Type B pancreatic cell (in vitro differentiated cells): ENCODE measurements at regions not wholly inside any gene's neighbourhood (a gene's known extent, or its start where the extent isn't known, plus 50 kb on each side); places are given as distances from the start of the nearest gene placed in this dataset.
A peak's percentile ranks its signal among the peaks of the same experiment; 100 is the strongest.

ENCODE experiments used
- DNase-seq: peaks from one replicate; pipeline ENCODE4 v3.0.0; 2021; ENCODE audit warnings: mixed read lengths; ENCODE audit not compliant: unreplicated experiment; ENCODE audit errors: extremely low spot score
- H3K27ac Mint-ChIP-seq: 2 replicates; pipeline ENCODE4 v1.8.0; 2021; ENCODE audit warnings: mild to moderate bottlenecking, mixed read lengths
- H3K27me3 Mint-ChIP-seq: 2 replicates; pipeline ENCODE4 v1.8.0; 2021; ENCODE audit warnings: mixed read lengths
- H3K36me3 Mint-ChIP-seq: 2 replicates; pipeline ENCODE4 v1.8.0; 2021; ENCODE audit warnings: mixed read lengths
- H3K4me1 Mint-ChIP-seq: one replicate; pipeline ENCODE4 v1.8.0; 2021; ENCODE audit warnings: mixed read lengths; ENCODE audit not compliant: unreplicated experiment
- H3K4me3 Mint-ChIP-seq: 2 replicates; pipeline ENCODE4 v1.8.0; 2021; ENCODE audit warnings: mild to moderate bottlenecking, mixed read lengths
- H3K9me3 Mint-ChIP-seq: 2 replicates; pipeline ENCODE4 v1.8.0; 2021; ENCODE audit warnings: mixed read lengths
- TF ChIP-seq, protein P1 (sequence below): fragments of 200-600 bp; sonication (generic); conservative IDR thresholded peaks from 2 replicates; pipeline ENCODE4 v1.5.0; 2021; ENCODE audit warnings: antibody characterized with exemption, mild to moderate bottlenecking

DNA sequence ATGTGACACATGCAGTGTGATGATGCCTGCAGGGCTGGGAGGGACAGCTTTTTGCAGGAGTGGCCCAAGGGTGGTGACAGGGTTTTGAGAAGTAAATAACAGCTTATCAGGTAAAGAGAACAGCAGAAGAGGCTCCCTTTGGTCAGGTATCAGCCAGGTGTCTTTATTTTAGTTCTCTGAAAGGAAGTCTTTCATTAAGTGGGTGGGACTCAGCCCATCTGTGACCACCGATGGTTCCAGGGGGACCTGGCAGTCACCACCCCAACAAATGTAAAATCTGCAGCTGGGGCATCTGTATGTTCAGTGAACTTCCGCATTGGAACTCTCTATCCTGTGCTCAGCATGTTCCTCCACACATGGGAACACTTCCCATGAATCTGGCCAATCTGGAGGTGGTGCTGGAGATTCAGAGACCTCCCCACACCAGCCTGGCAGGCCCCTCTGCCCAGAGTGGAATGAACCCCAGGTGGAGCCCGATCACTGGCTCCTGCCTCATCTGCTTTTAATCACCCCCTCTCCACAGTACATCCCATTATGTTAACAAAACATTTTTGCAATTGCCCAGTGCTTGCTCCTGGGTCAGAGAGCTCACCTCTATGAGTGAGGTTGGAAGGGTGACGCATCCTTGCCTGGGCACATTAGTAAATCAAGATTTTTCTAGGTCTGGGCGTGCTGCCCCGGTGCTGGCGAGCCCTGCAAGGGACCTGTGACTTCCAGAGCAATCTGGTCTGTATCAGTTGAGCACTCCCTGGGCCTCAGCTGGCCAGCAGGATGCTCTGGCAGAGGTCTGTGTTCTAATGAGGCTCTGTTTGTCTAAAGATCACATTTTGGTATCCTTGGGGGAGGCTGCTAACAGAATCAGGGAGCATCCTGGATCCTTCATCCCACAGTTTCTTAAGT lies 140.4 kb upstream of the GDF10 start:
- no peak overlapping the region for H3K27ac Mint-ChIP-seq
- TF ChIP-seq, protein P1, sequence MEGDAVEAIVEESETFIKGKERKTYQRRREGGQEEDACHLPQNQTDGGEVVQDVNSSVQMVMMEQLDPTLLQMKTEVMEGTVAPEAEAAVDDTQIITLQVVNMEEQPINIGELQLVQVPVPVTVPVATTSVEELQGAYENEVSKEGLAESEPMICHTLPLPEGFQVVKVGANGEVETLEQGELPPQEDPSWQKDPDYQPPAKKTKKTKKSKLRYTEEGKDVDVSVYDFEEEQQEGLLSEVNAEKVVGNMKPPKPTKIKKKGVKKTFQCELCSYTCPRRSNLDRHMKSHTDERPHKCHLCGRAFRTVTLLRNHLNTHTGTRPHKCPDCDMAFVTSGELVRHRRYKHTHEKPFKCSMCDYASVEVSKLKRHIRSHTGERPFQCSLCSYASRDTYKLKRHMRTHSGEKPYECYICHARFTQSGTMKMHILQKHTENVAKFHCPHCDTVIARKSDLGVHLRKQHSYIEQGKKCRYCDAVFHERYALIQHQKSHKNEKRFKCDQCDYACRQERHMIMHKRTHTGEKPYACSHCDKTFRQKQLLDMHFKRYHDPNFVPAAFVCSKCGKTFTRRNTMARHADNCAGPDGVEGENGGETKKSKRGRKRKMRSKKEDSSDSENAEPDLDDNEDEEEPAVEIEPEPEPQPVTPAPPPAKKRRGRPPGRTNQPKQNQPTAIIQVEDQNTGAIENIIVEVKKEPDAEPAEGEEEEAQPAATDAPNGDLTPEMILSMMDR, result no peak
- DNase-seq, result peak; percentile 52
- peaks cover 6% of the 10 kb centered on the region for H3K9me3 Mint-ChIP-seq
- no peaks in the 10 kb centered on the region for H3K36me3 Mint-ChIP-seq
- H3K4me3 Mint-ChIP-seq, result no peak overlapping the region
- H3K4me1 Mint-ChIP-seq, result peaks cover 8% of the 10 kb centered on the region
- peaks cover 24% of the 10 kb centered on the region for H3K27me3 Mint-ChIP-seq

DNA sequence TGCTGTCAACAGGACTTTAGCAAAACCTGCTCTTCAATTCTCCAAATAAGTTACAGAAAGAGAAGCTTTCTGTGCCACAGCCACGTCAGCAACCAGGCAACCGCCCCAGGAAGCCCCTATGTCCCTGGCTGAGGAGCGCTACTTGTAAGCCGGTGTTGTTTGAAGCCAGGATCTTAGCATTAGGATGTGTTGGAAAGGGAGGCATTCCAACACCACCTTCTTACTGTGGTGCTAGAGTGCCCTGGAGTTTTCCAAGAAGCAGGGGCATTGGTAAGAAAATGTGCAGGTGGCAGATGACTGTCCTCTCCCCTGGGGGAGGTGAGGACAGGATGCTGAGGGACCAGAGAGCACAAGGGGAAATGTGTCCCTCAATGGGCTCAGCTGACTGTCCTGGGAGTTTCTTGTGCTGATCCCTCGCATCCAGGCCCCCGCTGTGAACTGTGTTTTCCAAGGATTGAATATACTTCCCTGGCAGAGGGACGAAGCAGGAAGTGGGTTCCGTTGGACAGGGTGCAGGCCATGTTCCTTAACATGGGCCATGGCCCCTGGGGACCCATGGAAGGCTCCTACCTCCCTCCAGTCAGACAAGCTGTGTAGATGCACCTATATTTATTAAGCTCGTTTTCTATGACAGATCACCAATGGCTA lies 139.6 kb upstream of the GDF10 start:
- H3K4me1 Mint-ChIP-seq, result peaks cover 16% of the 10 kb centered on the region
- TF ChIP-seq, protein P1, result no peak

DNA sequence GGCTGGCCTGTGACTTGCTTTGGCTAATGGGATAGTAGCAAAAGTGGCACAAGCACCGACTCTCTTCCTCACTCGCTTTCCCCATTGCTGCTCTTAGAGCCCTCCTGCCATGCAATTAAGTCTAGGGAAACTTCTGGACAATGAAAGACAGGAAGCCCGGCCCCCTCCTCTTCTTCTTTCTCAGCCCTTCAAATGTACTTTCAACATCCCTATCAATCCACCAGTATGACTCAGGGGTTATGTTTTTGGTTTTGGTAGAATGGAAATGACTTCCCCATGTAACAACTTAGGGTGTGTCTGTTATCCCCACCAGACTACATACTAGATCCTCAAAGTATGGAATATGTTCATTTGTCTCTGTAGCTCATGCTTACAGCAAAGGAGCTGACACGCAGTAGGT lies 139.0 kb upstream of the GDF10 start:
- Mint-ChIP-seq H3K36me3 (no peaks in the 10 kb centered on the region), H3K4me1 (peaks cover 22% of the 10 kb centered on the region), H3K4me3 (no peak overlapping the region), H3K9me3 (no peaks in the 10 kb centered on the region), H3K27me3 (peaks cover 18% of the 10 kb centered on the region), H3K27ac (no peak overlapping the region)
- DNase-seq, result no peak
- TF ChIP-seq, protein P1, result no peak

More for the DNA sequence above, 139.6 kb upstream of the GDF10 start:
- Mint-ChIP-seq H3K36me3 (no peaks in the 10 kb centered on the region), H3K9me3 (peaks cover 3% of the 10 kb centered on the region), H3K27ac (no peak overlapping the region), H3K27me3 (peaks cover 24% of the 10 kb centered on the region), H3K4me3 (no peak overlapping the region)
- DNase-seq, result no peak

DNA sequence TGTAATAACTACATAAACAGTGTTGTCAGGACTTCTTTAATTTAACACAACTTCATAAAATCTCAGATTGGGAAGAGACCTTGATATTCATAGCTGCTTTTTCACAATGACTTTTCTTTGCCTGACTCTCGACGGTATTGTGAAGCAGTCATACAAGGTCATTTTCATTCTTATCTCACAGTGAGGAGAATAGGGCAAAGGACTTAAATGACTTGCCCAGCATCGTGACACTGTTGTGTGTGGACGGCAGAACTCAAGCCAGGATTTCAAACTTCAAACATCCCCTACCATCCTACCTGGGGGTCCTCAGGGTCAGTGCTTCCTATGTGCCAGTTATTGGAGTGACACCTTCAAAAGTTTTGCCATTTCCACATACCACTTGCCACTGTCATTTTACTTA lies 138.5 kb upstream of the GDF10 start:
- no peak overlapping the region for H3K27ac Mint-ChIP-seq
- TF ChIP-seq, protein P1, result no peak
- H3K9me3 Mint-ChIP-seq, result no peaks in the 10 kb centered on the region
- H3K4me3 Mint-ChIP-seq, result no peak overlapping the region
- no peak for DNase-seq
- H3K4me1 Mint-ChIP-seq, result peaks cover 27% of the 10 kb centered on the region
- no peaks in the 10 kb centered on the region for H3K36me3 Mint-ChIP-seq
- H3K27me3 Mint-ChIP-seq, result peaks cover 18% of the 10 kb centered on the region

DNA sequence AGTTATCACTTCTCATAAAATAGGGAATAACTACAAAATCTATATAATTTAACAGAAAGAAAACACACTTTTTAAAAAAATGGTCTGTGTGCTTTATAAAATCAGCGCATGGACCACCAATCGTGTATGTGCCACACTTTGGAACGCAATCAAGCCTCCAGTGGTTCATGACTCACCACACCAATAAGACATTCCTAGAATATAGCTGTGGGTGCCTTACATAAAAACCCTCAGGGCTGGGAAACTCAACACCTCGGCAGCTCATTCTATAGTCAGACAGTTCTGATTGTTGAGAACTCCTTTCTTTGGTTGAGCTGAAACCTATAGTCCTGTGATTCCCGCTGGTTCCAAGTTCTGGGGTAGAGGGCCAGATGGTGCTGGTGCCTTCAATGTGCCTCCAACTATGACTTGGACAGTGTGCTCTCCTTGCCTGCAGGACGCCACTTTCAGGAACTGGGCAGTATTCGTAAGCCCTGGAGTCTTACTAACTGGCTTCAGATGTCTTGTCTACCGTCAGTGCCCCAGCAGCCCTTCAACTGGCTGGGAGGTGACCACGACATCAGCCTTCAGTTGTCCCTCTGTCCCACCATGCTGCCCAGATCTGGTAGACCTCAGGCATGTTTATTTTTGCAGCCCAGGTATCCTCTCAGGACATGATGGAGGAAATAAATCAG lies 135.7 kb upstream of the GDF10 start:
- peaks cover 30% of the 10 kb centered on the region for H3K4me1 Mint-ChIP-seq
- no peaks in the 10 kb centered on the region for H3K36me3 Mint-ChIP-seq
- H3K27me3 Mint-ChIP-seq, result peaks cover 10% of the 10 kb centered on the region
- no peak overlapping the region for H3K27ac Mint-ChIP-seq
- no peak overlapping the region for H3K4me3 Mint-ChIP-seq
- DNase-seq, result peak; percentile 59
- no peaks in the 10 kb centered on the region for H3K9me3 Mint-ChIP-seq
- TF ChIP-seq, protein P1, result no peak
